Neural cell (in vitro differentiated cells): ENCODE measurements at regions not wholly inside any gene's neighbourhood (a gene's known extent, or its start where the extent isn't known, plus 50 kb on each side); places are given as distances from the start of the nearest gene placed in this dataset.

Source experiments
- CTCF ChIP-seq: fragments of 450-650 bp; IDR thresholded peaks from 2 replicates; pipeline ENCODE4 v1.5.1; 2014; ENCODE audit warnings: antibody characterized with exemption, mild to moderate bottlenecking, moderate library complexity; ENCODE audit not compliant: poor library complexity, severe bottlenecking
- EZH2 ChIP-seq: fragments of 200-600, 300-800 bp; shearing (Covaris generic), sonication (generic); IDR thresholded peaks from 2 replicates; pipeline ENCODE4 v1.6.1; 2014; ENCODE audit warnings: antibody characterized with exemption, low read length, borderline replicate concordance, mild to moderate bottlenecking; ENCODE audit not compliant: insufficient read depth, poor library complexity, severe bottlenecking
- POLR2AphosphoS5 ChIP-seq: IDR thresholded peaks from 2 replicates; pipeline ENCODE4 v1.6.1; 2012
- REST ChIP-seq: IDR thresholded peaks from 2 replicates; pipeline ENCODE4 v1.6.1; 2012; ENCODE audit warnings: borderline replicate concordance
- TAF1 ChIP-seq: IDR thresholded peaks from 2 replicates; pipeline ENCODE4 v1.6.1; 2012; ENCODE audit warnings: low read depth

- no peak for TF ChIP-seq POLR2AphosphoS5
- TF ChIP-seq CTCF: no peak
- TF ChIP-seq EZH2: no peak
- TF ChIP-seq REST: no peak
- TF ChIP-seq TAF1: no peak
Measured at GRCh38 chr1:91582431-91582921, 81.8 kb downstream of the CDC7 start.
